KMS-11 (cell line): ENCODE measurements at regions not wholly inside any gene's neighbourhood (a gene's known extent, or its start where the extent isn't known, plus 50 kb on each side); places are given as distances from the start of the nearest gene placed in this dataset.

Source experiments
- H2AFZ ChIP-seq: fragments of 200-600 bp; sonication (generic); 2 replicates; pipeline ENCODE4 v1.6.1; 2016; ENCODE audit warnings: antibody characterized with exemption, mixed run types, low read depth
- H3K27ac ChIP-seq: fragments of 200-600 bp; sonication (generic); 2 replicates; pipeline ENCODE4 v1.6.1; 2016; ENCODE audit warnings: mild to moderate bottlenecking, mixed run types
- H3K27me3 ChIP-seq: fragments of 200-600 bp; sonication (generic); 2 replicates; pipeline ENCODE4 v1.6.1; 2017; ENCODE audit warnings: mild to moderate bottlenecking, low read depth, mixed run types, moderate library complexity; ENCODE audit not compliant: insufficient read depth
- H3K36me3 ChIP-seq: fragments of 200-600 bp; sonication (generic); 2 replicates; pipeline ENCODE4 v1.6.1; 2017; ENCODE audit warnings: mild to moderate bottlenecking, mixed run types; ENCODE audit not compliant: insufficient read depth
- H3K4me1 ChIP-seq: fragments of 200-600 bp; sonication (generic); 2 replicates; pipeline ENCODE4 v1.6.1; 2016; ENCODE audit warnings: mild to moderate bottlenecking, low read depth, mixed run types; ENCODE audit not compliant: poor library complexity, severe bottlenecking
- H3K4me2 ChIP-seq: fragments of 200-600 bp; sonication (generic); 2 replicates; pipeline ENCODE4 v1.7.0; 2016; ENCODE audit warnings: mild to moderate bottlenecking, mixed run types
- H3K4me3 ChIP-seq: fragments of 200-600 bp; sonication (generic); IDR thresholded peaks from 2 replicates; pipeline ENCODE4 v1.6.1; 2017; ENCODE audit warnings: low read depth, low read length, mixed read lengths; ENCODE audit not compliant: insufficient read depth
- H3K79me2 ChIP-seq: fragments of 200-600 bp; sonication (generic); 2 replicates; pipeline ENCODE4 v1.6.1; 2016; ENCODE audit warnings: low read depth, mixed run types; ENCODE audit not compliant: insufficient read depth
- H3K9ac ChIP-seq: fragments of 200-600 bp; sonication (generic); 2 replicates; pipeline ENCODE4 v1.6.1; 2016; ENCODE audit warnings: mild to moderate bottlenecking, mixed run types
- H4K20me1 ChIP-seq: fragments of 200-600 bp; sonication (generic); 2 replicates; pipeline ENCODE4 v1.6.1; 2016; ENCODE audit warnings: mild to moderate bottlenecking, mixed run types; ENCODE audit not compliant: insufficient read depth
- CTCF ChIP-seq: fragments of 200-600 bp; sonication (generic); conservative IDR thresholded peaks from 2 replicates; pipeline ENCODE4 v1.6.1; 2017; ENCODE audit warnings: low read depth, mild to moderate bottlenecking, antibody characterized with exemption, low read length, moderate library complexity, mixed read lengths

GRCh38 chr18:27735117-27735516, 441.8 kb downstream of the CDH2 start:
- H3K9ac ChIP-seq = no peak overlapping the region
- no peak overlapping the region for H2AFZ ChIP-seq
- H3K27ac ChIP-seq = no peak overlapping the region
- H3K4me2 ChIP-seq = no peak overlapping the region
- H3K79me2 ChIP-seq = no peaks in the 10 kb centered on the region
- no peaks in the 10 kb centered on the region; the same call in 1 of the 2 replicates for H3K36me3 ChIP-seq
- no peaks in the 10 kb centered on the region for H3K27me3 ChIP-seq
- no peak overlapping the region for H3K4me3 ChIP-seq
- TF ChIP-seq CTCF = no peak
- H3K4me1 ChIP-seq = no peaks in the 10 kb centered on the region
- H4K20me1 ChIP-seq = no peaks in the 10 kb centered on the region

GRCh38 chr18:27731211-27731610, 445.7 kb downstream of the CDH2 start:
- no peak overlapping the region for H3K4me2 ChIP-seq
- TF ChIP-seq CTCF = no peak
- no peaks in the 10 kb centered on the region for H3K27me3 ChIP-seq
- H3K27ac ChIP-seq = no peak overlapping the region
- H3K79me2 ChIP-seq = no peaks in the 10 kb centered on the region
- no peaks in the 10 kb centered on the region for H3K4me1 ChIP-seq
- H2AFZ ChIP-seq = no peak overlapping the region
- no peak overlapping the region for H3K4me3 ChIP-seq
- H4K20me1 ChIP-seq = no peaks in the 10 kb centered on the region
- no peaks in the 10 kb centered on the region; the same call in 1 of the 2 replicates for H3K36me3 ChIP-seq
- no peak overlapping the region for H3K9ac ChIP-seq

GRCh38 chr18:27728659-27729058, 448.3 kb downstream of the CDH2 start:
- Histone ChIP-seq H3K4me3 (no peak overlapping the region), H4K20me1 (no peaks in the 10 kb centered on the region), H2AFZ (no peak overlapping the region), H3K27ac (no peak overlapping the region), H3K27me3 (no peaks in the 10 kb centered on the region), H3K36me3 (no peaks in the 10 kb centered on the region; the same call in 1 of the 2 replicates), H3K79me2 (no peaks in the 10 kb centered on the region), H3K4me1 (no peaks in the 10 kb centered on the region), H3K9ac (no peak overlapping the region), H3K4me2 (no peak overlapping the region)
- TF ChIP-seq CTCF = no peak

GRCh38 chr18:27724362-27724761, 452.6 kb downstream of the CDH2 start:
- Histone ChIP-seq H3K27me3 (no peaks in the 10 kb centered on the region), H3K27ac (no peak overlapping the region), H3K36me3 (no peaks in the 10 kb centered on the region), H3K4me3 (no peak overlapping the region), H3K4me2 (no peak overlapping the region), H3K9ac (no peak overlapping the region), H2AFZ (no peak overlapping the region), H4K20me1 (no peaks in the 10 kb centered on the region), H3K4me1 (no peaks in the 10 kb centered on the region), H3K79me2 (no peaks in the 10 kb centered on the region)
- TF ChIP-seq CTCF = no peak
